NCI-H2196 (cell line): ENCODE measurements at regions not wholly inside any gene's neighbourhood (a gene's known extent, or its start where the extent isn't known, plus 50 kb on each side); places are given as distances from the start of the nearest gene placed in this dataset.

ENCODE experiments used
- DNase-seq: peaks from one replicate; lab custom pipeline; 2025; ENCODE audit not compliant: unreplicated experiment; lab: John Stamatoyannopoulos, UW

DNA sequence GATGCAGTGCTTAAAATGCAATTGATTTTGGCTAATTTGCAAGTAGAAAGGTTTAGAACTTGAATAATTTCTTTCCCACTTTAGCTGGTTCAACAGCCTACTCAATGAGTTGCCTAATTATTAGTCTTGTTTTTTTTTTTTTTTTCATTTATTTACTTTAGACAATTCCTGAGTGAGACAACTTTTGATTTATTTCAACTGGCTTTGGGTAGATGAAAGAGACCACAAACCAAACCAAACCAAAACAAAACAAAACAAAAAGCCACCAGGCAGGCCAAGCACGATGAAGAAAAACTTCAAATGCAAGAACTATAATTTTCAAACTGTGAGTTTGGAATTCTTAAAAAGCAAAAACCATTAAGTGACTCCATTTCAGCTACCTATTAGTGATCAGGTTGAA lies 469.9 kb downstream of the GBE1 start:
- DNase-seq, result no peak

DNA sequence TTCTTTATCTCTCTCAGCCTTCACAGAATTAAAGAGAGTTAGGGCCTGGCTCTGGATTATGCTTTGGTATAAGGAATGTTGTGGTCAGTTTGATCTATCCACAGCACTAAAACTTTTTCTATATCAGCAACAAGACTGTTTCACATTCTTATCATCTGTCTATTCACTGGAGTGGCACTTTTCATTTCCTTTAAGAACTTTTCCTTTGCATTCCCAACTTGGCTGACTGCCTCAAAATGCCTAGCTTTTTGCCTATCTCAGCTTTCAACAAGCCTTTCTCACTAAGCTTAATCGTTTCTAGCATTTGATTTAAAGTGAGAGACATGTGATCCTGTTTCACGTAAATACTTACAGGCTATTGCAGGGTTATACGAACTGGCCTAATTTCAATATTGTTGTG lies 471.8 kb downstream of the GBE1 start:
- no peak for DNase-seq

DNA sequence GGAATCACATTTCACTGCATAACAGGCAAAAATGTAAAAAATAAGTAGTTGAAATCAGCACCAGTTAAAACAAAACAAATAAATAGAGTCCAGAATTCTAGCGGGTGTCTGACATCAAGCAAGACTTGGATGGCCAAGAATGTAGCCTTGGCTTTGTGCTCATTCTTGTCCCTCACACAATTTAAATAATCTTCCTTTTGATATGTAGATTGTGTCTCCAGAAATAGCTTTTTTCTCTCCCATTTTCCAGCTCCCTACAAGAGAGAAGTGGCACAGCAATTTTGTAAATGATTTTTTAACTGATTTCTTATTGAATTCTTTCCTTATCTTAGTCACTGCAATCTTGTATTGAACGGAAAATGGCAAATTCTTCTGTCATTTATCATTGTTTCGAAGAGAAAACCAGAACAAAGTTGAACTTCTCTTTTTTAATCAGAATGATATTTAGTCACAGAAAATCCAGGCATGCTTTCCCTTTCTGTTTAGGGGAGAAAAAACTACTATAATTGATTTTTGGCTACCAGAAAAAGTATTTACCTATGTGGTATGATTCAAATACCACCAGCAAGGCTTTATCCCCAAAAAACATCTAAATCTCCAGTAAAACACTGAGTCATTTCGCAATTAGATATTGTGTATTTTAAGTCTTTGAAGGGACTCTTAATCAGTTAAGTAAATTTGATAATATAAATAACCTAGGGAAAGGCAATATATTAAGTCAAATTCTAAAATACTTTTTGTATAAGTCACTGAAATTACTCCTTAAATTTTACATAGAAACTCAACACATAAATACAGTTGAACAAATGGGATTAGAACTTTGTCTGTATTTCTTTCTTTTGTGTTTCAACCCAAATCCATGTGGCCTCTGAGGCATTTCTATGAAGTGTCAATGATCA lies 481.7 kb downstream of the GBE1 start:
- DNase-seq, result no peak

DNA sequence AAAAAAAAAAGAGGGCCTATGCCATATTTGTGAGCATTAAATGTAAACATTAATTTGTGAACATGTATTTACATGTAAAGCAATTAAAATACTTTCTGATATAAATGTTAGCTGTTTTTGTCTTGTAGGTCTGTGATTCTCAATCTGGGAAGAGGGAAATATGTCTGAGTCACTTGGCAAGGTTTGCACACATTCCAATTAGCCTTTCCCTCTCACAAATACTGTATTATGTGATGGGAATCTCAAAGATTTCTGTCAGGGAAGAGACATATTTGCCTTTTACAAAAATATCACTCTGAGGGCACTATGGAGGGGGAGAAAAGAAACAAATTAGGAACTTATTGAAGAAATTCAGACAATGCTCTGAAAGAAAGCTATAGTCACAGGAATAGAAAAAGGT lies 483.6 kb downstream of the GBE1 start:
- no peak for DNase-seq

DNA sequence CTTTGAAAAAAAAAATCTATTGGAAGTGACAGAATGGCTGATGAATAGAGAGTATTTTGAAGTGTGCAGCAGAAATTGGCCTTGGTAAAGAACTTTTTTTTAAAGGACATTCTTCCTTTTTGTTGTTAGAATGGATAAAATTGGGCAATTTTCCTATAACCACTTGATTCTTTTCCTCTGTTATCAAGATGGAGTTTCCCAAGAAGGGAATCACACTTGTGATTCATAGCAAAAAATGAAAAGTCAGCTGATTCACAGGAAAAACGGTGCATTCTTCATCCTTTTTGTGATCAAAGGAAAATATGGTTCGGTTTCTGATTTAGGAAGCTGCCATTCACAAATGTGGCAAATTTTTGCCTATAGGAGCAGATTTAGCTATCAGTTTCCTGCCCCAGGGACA lies 486.8 kb downstream of the GBE1 start:
- no peak for DNase-seq

DNA sequence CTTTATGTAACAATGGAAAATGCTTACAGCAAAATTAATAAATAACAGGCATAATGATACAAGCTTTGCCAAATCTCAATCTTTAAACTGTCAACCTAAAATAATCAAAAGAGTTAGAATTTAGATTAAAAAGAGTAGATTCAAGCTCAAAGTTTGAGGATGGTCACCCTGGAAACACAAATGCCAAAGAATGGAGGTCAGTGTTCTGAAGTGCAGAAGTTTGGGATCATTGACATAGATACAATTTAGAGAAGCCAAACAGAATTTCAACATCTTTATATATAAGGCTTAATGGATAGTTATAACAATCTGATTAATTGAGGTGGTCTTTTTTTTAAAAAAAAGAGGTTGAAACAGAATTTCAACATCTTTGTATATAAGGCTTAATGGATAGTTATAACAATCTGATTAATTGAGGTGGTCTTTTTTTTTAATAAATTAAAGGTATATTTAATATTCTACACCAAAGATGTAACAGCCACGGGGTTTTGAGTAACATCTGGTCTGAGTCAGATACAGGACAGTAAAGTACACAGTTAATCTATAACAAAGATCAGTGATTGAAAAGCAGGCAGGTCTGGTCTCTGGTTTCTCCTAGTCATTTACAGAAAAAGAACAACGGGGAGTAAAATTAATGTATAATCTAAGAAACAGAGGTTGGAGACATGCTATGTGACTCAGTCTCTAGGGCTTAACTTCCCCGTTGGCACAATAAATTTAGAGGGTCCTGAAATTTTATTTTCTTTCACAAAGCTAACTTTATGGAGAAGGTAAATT lies 490.7 kb downstream of the GBE1 start:
- DNase-seq, result no peak

DNA sequence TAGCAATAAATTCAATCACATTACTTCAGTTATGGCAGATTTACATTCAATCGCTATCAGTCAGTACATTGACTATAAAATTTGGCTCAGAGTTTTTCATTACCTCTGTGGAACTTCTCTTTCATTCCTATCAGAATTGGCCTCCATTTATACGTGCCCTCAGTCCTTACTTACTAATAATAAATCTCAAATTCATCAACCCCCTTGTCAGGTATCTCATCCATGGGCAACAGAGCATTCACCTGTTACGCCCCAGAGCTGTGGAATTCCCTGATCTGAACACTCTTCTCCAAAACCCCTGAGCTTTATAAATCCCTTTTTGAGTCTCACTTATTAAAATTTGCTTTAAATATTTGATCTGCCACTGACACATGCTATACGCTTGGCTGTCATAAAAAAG lies 492.9 kb downstream of the GBE1 start:
- no peak for DNase-seq

DNA sequence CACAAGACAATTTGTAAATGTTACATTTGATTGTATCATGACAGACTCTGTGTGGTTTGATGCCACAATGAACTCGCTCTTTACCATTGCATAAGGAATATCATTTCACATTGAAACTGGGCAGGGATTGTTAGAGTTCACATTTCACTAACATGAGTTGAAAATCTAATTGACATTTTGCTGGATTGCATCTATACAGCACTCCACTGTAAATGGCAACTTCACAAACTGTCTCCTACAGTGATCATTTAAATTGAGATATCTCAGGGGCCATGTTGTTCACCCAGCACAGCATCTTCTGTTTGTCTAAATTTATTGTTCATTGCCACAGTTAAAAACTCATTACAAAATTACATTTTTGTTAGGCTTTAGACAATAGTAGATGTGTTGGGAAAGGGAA lies 499.4 kb downstream of the GBE1 start:
- no peak for DNase-seq

DNA sequence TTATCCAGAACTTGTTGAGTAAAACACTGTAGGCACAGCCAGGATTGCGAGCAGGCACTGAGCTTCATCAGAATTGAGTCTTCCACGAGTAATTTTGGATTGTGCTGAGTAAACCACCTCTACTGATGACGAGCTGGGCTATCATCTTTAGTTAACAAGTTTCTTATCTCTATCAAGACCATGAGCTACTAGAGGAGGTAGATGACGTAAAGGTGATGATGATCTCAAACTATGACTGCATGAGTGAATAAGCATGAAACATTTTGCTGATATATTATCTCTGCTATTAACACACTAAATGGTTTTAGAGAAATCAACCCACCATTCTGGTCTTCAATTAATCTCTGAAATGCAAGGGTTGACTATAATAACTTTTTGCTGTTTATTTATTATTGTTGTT lies 506.0 kb downstream of the GBE1 start:
- no peak for DNase-seq

DNA sequence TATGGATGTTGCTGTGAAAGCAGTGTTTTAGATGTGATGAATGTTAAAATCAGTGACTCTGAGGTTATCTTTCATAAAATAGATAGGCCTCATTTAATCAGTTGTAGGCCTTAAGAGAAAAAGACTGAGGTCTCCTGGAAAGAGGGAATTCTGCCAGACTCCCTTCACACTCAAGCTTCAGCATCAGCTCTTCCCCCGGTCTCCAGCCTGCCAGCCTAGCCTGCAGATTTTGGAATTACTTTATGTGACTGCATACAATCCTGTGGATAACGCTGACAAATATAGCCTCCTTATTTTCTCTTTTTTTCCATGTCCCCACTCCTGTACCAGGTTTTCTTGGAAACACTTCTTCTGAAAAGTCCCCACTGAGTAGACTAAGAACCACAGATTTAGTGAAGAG lies 510.3 kb downstream of the GBE1 start:
- no peak for DNase-seq

DNA sequence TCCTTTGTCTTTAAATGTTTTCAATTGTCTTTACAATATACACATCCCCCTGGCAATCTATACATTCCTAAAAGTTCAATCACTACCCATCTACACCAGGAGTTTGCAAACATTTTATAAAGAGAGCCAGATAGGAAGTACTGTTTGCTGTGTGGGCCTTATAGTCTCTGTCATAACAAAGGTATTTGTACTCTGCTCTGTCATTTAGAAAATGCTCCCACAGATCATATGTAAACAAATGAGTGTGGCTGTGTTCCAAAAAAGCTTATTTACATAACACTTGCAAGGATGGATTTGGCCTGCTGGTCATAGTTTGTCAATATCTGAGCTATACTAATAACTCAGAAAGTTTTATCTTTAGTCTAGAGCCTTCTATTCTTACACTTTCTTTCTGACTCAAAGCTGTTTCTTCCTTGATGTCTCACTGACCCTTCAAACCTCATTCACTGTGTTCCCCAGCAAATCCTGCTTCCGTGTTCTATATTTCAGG lies 511.9 kb downstream of the GBE1 start:
- DNase-seq, result peak; percentile 1

DNA sequence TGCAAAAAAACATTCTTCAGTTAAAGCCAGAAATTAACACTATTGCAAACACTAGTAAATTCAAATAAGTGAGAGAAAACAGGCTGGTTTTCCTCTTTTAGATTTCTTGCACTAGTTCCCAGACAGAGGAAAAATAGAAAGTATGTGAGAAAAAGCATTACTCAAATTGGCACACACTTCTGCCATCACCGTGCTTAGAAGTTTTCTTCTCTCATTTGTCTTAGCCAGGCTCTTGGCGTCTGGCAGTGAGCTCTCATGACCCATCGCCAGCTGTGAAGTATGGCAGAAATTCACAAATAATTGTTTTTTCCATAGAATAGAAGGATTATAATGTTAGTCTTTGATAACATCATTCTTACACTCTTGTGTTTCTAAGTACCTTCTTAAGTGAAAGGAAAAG lies 515.9 kb downstream of the GBE1 start:
- DNase-seq, result no peak

DNA sequence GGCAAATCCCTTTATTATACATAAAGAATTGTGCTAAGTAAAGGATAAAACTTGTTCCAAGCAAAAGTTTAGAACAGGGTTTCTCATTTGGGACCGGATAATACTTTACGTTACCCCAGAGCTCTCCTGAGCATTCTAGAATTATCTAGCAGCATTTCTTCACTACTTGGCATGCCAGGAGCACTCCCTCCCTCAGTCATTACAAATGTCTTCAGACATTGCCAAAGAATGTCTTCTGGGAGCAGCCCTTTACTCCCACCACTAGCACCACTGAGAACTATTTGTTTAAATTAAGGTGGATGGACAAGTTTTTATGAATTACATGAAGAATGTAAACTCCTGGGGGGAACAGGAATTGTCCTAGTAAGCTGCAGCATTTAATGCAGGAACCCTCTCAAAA lies 516.4 kb downstream of the GBE1 start:
- no peak for DNase-seq

DNA sequence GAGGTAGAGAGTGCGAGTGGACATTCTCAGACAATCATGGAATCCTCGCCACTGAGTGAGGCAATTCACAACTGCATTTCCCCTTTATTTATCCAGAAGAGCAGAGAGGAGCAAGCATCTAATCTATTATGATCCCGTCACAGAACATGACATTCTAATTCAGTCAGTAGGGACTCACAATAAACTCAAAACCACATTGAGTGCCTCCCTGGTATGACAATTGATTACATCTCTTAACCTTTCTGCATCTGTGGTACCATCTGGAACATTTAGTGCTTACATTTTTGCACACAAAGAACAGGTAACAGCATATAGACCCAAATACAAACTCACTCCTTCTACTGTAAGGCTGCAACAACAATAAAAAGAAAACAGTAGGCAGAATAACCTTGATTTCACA lies 517.2 kb downstream of the GBE1 start:
- no peak for DNase-seq

DNA sequence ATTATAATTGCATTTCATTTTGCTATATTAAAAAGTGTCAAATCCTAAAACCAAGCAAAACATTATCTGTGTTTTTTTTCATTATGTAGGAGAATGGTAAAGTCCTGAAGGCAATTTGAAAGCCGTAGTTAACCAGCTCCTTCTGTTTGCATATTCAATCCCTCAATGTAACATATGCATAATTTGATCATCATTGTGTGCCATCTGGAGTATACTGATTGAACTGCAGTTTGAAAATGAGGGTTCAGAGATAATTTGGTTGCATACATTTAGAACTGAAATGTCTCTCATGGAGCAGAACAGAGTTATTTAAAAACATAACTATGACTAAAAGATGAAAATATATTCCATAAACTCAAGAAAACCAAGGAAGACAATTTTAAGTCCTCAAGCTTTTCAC lies 518.6 kb downstream of the GBE1 start:
- no peak for DNase-seq

DNA sequence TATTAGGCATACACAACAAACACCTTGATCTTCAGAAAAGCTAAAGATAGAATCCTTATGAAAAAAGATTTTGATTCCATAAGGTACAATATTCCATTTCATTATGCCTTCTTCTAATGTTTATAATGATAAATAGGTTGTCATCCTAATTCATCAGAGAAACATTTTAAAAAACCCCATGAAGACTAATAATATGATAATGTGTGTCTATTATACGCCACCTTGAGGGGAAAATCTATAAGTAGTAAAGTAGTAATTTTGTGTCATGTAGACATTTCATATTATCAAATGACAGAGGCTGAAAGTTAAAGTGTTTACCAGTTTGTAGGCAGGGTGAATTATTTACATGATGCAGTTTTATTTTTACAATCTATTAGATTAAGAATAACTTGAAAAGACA lies 524.3 kb downstream of the GBE1 start:
- no peak for DNase-seq

DNA sequence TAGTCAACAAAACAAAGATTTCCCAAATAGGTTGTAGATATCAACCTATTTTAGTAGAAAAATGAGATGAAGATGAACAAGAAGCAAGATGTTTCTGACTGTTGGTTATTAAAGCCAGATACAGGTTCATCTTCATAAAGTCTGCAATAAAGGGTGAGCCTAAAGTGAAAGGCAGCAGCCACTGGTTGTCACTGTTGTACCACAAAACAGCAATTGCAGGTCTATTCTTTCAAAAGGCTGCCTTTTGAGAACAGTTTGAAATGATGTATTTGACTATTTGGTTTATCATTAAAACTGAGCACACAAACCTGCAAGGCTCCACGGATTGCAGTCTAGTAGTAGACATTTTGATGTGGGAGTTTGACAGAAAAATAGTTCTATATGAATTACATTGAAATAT lies 543.4 kb downstream of the GBE1 start:
- no peak for DNase-seq

DNA sequence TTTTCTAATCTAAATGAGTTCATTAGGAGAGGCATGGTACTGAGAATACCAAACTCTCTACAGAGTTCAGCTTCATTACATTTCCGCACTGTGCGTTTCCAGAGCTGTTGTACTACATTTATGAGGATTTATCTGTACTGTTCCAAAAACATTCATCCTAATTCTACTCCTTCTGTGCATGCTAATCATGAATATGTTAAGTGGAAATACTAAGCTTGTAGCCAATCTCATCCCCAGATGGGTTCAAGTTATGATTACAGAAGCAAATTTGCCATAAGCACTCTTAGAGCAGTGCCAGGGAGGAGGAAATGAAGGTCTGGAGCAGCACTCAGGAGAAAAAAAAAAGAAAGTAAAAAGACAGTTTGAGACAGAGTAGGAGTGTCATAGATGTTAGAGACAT lies 544.3 kb downstream of the GBE1 start:
- DNase-seq, result no peak

DNA sequence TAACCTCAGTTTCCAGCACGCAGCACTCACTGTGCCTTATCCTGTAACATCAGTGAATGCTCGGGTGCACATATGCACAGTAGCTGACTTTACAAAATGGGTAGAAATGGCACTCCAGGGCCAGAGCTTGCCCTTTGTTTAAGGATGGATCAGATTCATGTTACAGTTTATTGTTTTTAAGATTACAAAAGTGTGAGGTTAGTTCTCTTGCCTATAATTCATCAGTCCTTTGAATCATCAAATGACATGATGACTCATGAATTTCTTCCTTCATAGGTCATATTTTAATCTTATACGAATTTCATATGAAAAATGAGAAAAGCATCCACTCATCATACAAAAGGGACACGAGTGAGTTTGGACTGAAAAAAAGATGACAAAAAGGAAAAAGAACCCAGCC lies 545.3 kb downstream of the GBE1 start:
- no peak for DNase-seq

DNA sequence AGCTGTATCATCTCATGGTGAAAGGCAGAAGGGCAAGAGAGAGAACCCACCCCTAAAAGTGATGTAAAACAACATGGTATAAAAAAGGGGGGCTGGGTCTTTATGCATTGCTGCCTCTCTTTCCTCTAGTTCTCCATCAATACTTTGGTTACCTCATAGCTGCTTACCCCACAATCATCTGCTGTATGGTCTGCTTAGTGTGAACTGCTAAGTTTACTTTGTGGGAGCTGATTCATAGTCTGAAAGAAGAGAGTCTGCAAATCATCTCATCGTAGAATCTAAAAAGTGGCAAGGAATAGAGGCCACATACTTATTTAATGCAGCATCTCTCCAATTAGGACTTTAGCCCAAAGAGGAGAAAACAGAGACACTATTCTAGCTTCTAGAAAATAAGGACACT lies 546.8 kb downstream of the GBE1 start:
- no peak for DNase-seq

DNA sequence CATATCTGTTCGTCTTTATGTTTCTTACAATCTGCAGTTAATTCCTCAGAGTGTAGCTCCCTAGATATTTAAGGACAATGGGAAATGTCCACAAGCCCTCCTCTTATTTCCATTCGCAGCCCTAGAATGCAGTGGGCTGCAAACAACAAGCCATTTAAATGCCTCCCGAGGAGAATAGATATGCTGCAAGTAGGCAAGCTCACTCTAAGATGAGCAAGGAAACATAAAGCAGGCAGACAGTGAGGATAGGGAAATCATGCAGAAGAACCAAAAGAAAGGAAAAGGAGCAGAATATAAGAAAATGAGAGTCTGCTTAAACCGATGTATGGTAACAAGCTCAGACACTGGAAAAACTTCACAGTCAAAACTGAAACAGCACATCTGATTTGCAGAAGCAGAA lies 561.9 kb downstream of the GBE1 start:
- DNase-seq, result no peak

DNA sequence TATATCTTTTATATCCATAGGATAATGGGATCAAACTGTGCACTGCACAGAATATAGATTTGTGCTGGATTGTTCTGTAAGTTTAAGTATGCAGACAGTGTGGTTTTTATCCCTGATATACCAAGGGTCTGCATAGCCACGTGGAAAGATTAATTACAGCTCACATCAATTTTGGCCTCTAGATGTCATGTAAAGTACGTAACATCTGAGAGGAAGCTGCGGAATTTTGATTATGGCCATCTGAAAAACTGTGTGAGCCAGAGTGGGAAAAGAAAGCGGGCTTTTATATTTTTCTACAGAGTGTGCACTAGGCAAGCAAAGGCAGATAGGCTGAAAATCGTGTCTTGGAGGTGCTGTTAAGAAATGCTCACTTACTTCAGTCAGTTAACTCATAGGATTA lies 562.7 kb downstream of the GBE1 start:
- no peak for DNase-seq
